ENCODE measurements at regions not wholly inside any gene's neighbourhood (a gene's known extent, or its start where the extent isn't known, plus 50 kb on each side); places are given as distances from the start of the nearest gene placed in this dataset.

DNA sequence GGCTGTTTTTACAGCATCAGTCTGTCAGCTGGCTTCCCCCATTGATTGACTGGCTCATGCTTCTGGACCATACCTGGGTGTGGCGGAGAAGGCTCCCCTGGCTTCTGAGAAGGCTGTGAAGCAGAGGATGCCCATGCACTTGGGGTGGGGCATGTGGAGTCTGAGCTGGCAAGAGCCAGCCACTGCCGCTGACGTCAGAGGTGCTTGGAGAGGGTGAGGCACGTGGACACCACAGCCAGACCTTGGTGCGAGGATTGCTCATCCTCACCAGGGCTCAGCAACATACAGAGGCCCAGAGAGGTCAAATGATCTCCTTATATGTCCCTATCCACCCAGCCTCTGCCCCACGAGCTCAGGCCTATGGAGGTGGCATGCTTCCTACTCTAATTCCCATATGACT, 211.2 kb upstream of the PMEPA1 start:
- no peak for DNase-seq (ENCODE audit: low spot score)

DNA sequence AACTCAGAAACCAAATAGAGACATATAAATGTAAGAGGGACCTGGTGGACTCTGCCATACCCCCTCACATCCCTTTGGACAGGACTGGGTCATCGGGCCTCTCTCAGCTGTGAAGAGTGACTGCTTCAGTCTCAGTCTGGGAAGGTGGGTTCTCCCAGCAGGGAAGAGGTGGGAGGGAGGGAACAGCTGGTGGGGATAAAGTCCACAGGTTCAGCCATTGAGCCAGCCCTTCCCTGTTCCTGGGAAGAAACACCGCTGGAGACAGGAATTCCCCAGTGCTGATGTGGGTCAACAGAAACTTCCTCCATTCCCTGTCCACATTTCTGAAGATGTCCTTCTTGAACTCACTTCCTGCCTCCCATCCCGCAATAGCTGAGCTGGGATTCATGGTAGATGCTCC, 209.2 kb upstream of the PMEPA1 start:
- no peak for DNase-seq (ENCODE audit: low spot score)

- no peak for DNase-seq (ENCODE audit: low spot score)
These were observed 208.7 kb upstream of the PMEPA1 start for GRCh38 chr20:57918551-57918950.

DNA sequence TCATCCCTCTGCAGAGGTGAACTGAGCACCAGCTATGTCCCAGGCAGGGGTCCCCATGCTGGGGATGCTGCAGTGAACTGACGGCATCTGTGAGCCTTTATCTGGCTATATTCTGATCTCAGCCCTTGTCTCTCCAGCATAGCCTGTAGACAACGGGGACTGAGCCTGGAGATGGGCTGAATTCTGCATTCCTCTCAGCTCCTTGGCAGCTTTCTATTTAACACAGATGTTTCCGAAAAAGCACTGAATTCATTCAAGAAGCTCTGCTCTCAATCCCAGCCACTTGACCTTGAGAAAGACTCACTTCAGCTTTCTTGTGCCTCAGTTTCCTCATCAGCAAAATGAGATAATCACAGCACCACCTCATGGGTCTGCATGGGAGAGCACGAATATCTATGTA, 204.4 kb upstream of the PMEPA1 start:
- no peak for DNase-seq (ENCODE audit: low spot score)

DNA sequence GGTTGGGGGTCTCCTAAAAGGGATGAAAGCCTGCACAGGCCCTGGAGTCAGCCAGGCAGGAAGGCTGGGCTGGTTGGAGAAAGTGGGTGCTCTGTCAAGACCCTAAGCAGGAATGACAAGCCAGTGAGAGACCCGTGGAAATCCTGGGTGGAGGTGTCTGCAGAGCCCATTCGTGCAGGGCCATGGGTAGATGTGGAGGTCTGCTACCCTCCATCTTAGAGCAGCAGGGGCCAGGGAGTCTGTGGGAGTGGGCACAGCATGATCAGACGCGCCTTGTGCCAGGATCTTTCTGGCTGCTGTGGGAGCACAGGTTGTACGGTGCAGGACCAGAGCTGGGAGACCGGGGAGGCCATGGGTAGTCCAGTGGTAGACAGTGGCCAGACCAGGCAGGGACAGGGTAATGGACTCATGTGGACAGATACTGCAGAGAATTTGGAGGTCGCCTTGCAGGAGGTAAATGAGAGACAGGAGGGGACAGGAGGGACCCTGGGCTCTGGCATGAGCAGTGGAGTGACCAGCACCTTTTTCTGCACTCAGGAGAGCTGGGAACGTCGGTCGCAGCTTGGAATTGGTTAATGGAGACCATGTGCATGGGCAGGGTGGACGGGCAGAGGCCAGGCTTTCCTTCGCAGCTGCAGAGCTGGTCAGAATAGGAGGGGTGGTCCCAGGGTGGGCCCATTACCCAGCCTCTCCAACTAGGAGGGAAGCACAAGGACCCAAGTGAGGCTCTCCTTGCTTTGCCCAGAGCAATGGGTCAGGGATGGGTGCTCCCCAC, 203.5 kb upstream of the PMEPA1 start:
- no peak for DNase-seq (ENCODE audit: low spot score)

DNA sequence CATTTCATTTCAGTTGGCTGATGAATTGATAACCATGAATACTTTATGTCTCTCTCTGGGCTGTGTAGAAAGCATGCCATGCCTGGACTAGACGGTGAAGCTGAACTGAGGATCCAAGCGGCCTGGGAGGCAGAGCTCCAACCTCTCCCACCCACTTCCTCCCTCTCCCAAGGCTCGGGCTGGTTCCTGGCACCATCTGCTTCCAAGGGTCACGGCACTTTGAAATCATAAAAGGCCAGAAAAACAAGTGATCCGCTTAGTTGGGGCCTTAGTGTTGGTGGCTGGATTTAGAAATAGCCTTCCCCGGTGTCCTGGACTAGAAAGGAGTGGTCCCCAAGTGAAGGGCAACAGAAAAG, 202.4 kb upstream of the PMEPA1 start:
- DNase-seq (ENCODE audit: low spot score) = no peak

DNA sequence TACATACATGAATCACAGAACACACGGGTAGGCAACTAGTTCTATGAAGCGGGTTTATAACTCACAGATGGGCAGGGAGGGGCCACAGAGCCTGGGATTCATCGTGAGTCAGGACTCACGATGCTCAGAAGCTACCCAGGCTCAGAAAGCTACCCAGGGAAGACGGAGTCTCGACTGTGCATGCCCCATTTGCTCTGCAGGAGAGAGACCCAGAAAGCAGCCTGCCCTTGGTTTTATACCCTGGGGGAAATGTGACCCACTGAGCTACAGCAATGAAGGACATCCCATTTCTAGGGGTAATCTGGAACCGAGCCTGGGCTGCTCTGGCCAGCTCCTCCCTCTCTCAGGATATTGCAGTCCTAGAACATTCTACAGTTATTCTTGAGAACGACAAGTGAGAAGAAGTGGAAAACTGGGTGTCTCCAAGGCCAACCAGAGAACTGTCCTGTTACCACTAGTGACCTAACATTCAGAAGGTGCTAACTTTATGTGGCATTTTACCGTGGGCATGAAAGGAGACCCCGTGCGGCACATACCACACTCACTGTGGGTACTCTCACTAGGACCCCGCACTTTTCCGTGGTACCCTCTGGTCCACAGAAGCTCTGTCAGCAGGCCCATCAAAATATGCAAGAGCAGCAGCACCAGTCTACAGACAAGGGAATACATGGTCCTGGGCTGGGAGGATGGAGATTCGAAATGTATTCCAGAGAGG, 201.9 kb upstream of the PMEPA1 start:
- no peak for DNase-seq (ENCODE audit: low spot score)

DNA sequence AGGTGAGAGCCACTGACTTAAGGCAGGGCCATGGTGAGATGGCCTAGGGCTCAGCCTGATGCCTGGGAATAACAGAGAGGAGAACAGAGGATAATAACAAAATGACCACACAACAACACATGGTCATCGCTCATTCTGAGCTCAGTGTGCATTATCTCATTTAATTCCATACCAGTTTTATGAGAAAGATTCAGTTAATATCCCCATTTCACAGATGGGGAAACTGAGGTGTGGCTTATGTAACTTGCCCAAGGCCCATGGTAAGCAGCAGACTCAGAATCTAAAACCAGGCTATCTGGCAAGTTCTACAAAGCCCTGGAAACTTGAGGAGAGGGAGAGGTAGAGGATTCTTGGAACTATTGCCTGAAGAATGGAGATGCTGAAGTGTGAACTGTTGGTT, 200.9 kb upstream of the PMEPA1 start:
- no peak for DNase-seq (ENCODE audit: low spot score)

- DNase-seq (ENCODE audit: low spot score) = no peak
These were observed 200.0 kb upstream of the PMEPA1 start for GRCh38 chr20:57909763-57910331.

- no peak for DNase-seq (ENCODE audit: low spot score)
These were observed 199.2 kb upstream of the PMEPA1 start for GRCh38 chr20:57908704-57909630.

DNA sequence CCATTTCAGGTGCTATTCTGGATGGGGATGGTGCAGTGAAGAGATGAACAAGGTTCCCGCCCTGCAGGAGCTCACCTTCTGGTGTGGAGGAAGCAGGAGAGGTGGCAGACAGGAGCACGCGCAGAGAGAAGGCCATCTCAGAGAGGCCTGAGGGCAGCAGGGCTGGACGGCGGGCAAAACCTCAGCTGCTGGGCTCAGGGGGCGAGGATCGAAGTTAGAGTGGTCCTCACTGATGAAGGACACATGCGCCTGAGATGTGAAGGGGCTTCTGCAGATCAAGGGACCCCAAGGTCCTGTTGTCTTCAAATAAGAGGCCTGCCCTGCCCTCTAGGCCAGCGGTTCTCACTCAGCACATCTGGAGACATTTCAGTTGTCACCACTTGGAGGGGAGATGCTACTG, 198.4 kb upstream of the PMEPA1 start:
- no peak for DNase-seq (ENCODE audit: low spot score)

DNA sequence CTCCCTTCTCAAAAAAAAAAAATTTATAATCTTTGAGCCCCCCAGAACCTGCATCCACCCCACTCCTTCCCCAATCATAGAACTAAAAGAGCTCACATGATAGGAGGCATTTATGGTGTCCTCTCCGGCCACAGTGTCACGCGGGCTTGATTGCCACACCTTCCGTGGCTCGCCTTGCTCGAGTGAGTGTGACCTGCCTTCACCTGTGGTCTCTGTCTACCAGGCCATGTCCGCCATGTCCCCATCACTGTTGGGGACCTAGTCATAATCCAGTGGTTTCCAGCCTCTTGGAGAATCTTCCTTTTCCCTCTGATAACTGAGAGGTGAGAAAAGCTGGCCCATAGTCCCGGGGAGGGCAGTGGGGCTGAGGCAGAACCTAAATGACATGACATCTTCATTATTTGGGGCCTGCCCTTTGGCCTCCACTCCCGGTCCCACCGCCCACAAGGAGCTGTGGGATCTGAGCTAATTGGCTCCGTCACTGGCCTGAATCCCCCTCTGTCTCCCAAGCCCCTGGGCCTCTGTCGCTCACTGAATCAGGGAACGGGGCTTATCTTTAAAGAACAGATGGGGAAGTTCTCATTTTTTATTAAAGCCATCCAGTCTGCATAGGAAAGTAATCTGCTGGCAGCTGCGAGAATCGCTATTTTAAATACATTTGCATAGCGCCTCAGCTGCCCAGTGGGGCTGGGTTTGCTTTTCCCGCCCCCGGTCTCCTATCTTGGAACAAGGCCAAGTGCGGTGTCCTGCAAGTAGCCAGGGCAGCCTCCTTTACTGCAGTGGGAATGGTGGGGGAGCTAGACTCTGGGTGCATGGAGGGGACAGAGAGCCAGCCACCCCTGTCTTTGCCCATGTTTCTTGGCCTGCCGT, 197.6 kb upstream of the PMEPA1 start:
- DNase-seq (ENCODE audit: low spot score) = no peak

DNA sequence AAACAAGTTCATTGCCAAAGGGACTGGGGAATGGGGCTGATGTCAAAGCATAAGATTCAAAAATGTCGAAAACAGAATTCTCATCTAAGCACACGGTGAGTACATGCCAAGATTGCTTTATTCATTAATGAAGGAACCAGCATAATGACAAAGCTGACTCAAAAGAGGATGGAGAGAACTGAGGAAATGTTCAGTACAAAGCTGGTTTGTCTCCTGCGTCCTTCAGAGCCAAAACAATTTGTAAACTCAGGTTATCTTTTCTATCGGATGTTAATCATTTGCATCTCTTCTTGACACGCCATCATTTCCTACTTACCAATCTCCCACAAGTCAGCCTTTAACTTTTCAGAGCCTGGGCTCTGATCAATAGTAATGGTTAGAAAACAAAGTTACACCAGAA, 195.6 kb upstream of the PMEPA1 start:
- no peak for DNase-seq (ENCODE audit: low spot score)

DNA sequence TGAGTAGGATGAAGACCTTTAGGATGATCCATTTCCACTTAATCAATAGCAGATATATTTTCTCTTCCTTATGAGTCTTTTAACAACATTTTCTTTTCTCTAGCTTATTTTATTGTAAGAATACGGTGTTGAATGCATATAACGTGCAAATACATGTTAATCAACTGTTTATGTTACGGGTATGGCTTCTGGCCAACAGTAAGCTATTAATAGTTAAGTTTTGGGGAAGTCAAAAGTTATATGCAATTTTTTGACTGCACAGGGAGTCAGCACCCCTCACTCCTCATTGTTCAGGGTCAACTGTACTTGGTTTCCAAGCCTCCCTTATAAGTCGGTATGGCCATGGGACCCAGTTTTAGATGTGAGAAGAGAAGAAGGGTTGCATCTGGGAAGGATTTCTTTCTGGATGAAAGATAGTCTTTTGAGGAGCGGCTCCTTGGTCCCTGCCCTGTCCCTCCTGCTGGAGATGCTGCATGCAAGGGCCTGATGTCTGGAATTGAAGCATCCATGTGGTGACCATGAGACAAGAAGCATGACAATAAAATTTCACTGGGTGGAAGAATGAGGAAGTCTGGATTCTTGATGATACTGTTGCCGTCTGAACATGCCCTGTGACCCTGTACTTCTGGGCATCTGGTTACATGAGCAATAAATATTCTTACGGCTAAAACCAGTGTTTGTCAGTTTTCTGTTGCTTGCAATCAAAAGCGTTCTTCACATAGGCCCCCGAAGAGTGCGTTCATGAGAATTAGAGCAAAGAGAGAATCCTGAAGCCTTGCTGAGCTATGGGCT, 194.7 kb upstream of the PMEPA1 start:
- no peak for DNase-seq (ENCODE audit: low spot score)

GRCh38 chr20:57902473-57902872, 192.7 kb upstream of the PMEPA1 start:
- DNase-seq (ENCODE audit: low spot score) = peak; percentile 6

- DNase-seq (ENCODE audit: low spot score) = no peak
These were observed 191.7 kb upstream of the PMEPA1 start for GRCh38 chr20:57901526-57901925.

DNA sequence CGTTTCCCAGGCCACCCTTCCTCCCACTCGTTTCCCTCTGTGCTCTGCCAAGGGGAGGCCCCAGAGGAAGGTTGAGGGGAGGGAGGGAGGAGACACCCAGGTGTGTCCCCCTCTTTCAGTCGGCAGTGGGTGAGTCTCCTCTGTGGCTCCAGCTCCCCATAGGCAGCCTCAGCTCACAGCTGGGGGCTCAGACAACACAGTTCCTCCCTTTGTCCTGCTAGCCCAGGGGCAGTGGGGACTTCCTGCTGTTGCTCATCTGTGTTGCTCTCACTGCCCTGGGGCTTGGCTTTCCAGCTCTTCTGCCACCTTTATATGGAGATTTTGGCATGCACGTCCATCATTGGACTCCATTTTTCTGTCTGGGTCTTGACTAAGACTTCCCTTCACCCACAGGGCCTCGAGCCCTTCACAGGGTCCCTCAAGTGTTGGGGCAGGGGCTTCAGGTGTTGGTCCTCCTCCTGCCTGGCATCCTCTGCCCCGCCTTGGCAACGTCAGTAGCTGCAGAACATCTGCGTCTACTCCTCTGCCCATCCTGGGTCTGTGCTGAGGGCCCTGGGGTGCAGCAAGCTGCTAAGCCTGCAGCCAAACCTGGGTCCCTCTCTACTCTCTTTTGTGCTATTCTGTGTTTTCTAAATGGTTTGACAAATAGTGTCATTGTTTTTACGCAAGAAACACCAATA, 190.6 kb upstream of the PMEPA1 start:
- no peak for DNase-seq (ENCODE audit: low spot score)

GRCh38 chr20:57899554-57899953, 189.7 kb upstream of the PMEPA1 start:
- no peak for DNase-seq (ENCODE audit: low spot score)

DNA sequence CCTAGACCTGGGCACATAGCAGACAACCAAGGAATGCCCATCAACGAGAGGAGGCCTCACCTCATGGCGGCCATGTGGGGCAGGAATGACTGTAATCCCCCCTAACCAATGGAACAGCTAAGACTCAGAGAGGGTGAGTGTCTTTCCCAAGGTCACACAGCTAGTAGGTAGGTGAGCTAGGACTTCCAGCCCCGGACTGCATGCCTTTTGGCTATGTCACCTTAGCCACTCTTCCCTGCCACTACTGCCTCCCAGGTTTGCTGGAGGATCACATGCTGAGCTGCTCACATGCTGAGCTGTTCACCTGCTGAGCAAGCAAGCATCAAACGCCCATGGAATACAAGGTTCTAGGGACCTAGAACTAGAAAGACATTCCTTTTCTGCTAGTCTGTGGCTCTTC, 188.5 kb upstream of the PMEPA1 start:
- DNase-seq (ENCODE audit: low spot score) = no peak

GRCh38 chr20:57897891-57898290, 188.1 kb upstream of the PMEPA1 start:
- no peak for DNase-seq (ENCODE audit: low spot score)

Measured in left forelimb (tissue), 1 donor.